ENCODE measurements at regions not wholly inside any gene's neighbourhood (a gene's known extent, or its start where the extent isn't known, plus 50 kb on each side); places are given as distances from the start of the nearest gene placed in this dataset.

GRCh38 chr2:65483763-65484162, 51.4 kb upstream of the SPRED2 start:
- H4K20me1 ChIP-seq (ENCODE audit: insufficient read depth, low read length), result no peaks in the 10 kb centered on the region
- H3K9me3 ChIP-seq (ENCODE audit: insufficient read depth, low read depth, low read length), result peaks cover 3% of the 10 kb centered on the region
- DNase-seq (ENCODE audit: low read depth) (peak; percentile 66), FAIRE-seq (no peak)
- peaks cover 30% of the 10 kb centered on the region for H3K36me3 Mint-ChIP-seq (ENCODE audit: low read depth, unreplicated experiment)
- TF ChIP-seq EZH2 (IDR thresholded peaks at IDR 0.05; ENCODE audit: insufficient read depth, low read length), result no peak
- TF ChIP-seq CTCF (IDR thresholded peaks at IDR 0.05; ENCODE audit: insufficient read depth, low read depth, low read length), result no peak
- H3K9ac ChIP-seq (ENCODE audit: low read length), result no peak overlapping the region
- no peak overlapping the region for H3K27ac Mint-ChIP-seq (ENCODE audit: unreplicated experiment)
- H3K4me1 Mint-ChIP-seq (ENCODE audit: low read depth, unreplicated experiment), result no peaks in the 10 kb centered on the region
- H3K36me3 ChIP-seq (ENCODE audit: insufficient read depth, low read length), result no peaks in the 10 kb centered on the region
- H3K4me3 ChIP-seq (ENCODE audit: insufficient read depth, low read depth, low read length), result no peak overlapping the region
- no peak overlapping the region for H2AFZ ChIP-seq (ENCODE audit: low read depth, low read length)
- no peaks in the 10 kb centered on the region for H3K4me1 ChIP-seq (ENCODE audit: insufficient read depth, low read length)
- H3K27me3 Mint-ChIP-seq (ENCODE audit: low read depth, unreplicated experiment), result peaks cover 4% of the 10 kb centered on the region
- H3K27me3 ChIP-seq (ENCODE audit: insufficient read depth, low read length), result no peaks in the 10 kb centered on the region
- H3K4me3 Mint-ChIP-seq (ENCODE audit: unreplicated experiment), result no peak overlapping the region
- H3K4me2 ChIP-seq (ENCODE audit: low read length), result no peak overlapping the region
- H3K9me3 Mint-ChIP-seq (ENCODE audit: unreplicated experiment), result peaks cover 39% of the 10 kb centered on the region
- no peak overlapping the region for H3K27ac ChIP-seq (ENCODE audit: low read depth, low read length)
- H3K79me2 ChIP-seq (ENCODE audit: insufficient read depth, low read length), result no peaks in the 10 kb centered on the region

GRCh38 chr2:65482971-65483370, 50.6 kb upstream of the SPRED2 start:
- no peaks in the 10 kb centered on the region for H4K20me1 ChIP-seq (ENCODE audit: insufficient read depth, low read length)
- peaks cover 3% of the 10 kb centered on the region for H3K9me3 ChIP-seq (ENCODE audit: insufficient read depth, low read depth, low read length)
- no peak overlapping the region for H3K27ac Mint-ChIP-seq (ENCODE audit: unreplicated experiment)
- H3K4me1 ChIP-seq (ENCODE audit: insufficient read depth, low read length), result no peaks in the 10 kb centered on the region
- no peaks in the 10 kb centered on the region for H3K27me3 ChIP-seq (ENCODE audit: insufficient read depth, low read length)
- TF ChIP-seq CTCF (IDR thresholded peaks at IDR 0.05; ENCODE audit: insufficient read depth, low read depth, low read length) (no peak), EZH2 (IDR thresholded peaks at IDR 0.05; ENCODE audit: insufficient read depth, low read length) (no peak)
- H3K9me3 Mint-ChIP-seq (ENCODE audit: unreplicated experiment), result peaks cover 35% of the 10 kb centered on the region
- no peak overlapping the region for H2AFZ ChIP-seq (ENCODE audit: low read depth, low read length)
- H3K36me3 Mint-ChIP-seq (ENCODE audit: low read depth, unreplicated experiment), result peaks cover 29% of the 10 kb centered on the region
- no peak for FAIRE-seq
- peaks cover 4% of the 10 kb centered on the region for H3K27me3 Mint-ChIP-seq (ENCODE audit: low read depth, unreplicated experiment)
- no peak overlapping the region for H3K27ac ChIP-seq (ENCODE audit: low read depth, low read length)
- DNase-seq (ENCODE audit: low read depth), result no peak
- H3K4me3 Mint-ChIP-seq (ENCODE audit: unreplicated experiment), result no peak overlapping the region
- H3K4me1 Mint-ChIP-seq (ENCODE audit: low read depth, unreplicated experiment), result no peaks in the 10 kb centered on the region
- H3K4me2 ChIP-seq (ENCODE audit: low read length), result no peak overlapping the region
- no peaks in the 10 kb centered on the region for H3K79me2 ChIP-seq (ENCODE audit: insufficient read depth, low read length)
- no peaks in the 10 kb centered on the region for H3K36me3 ChIP-seq (ENCODE audit: insufficient read depth, low read length)
- no peak overlapping the region for H3K9ac ChIP-seq (ENCODE audit: low read length)
- no peak overlapping the region for H3K4me3 ChIP-seq (ENCODE audit: insufficient read depth, low read depth, low read length)

Small RNA genes lying in the stretch of these regions (microRNA-seq; reads per million reads assigned to microRNA genes)
- gene MIR4778, result 0.82 reads per million
